ENCODE measurements at regions not wholly inside any gene's neighbourhood (a gene's known extent, or its start where the extent isn't known, plus 50 kb on each side); places are given as distances from the start of the nearest gene placed in this dataset.

GRCh38 chr14:42159138-42159537, 552.5 kb downstream of the LRFN5 start (continued):
- no peak for TF ChIP-seq CTCF (IDR thresholded peaks at IDR 0.05)
- TF ChIP-seq RCOR1 (IDR thresholded peaks at IDR 0.05; ENCODE audit: low read length), result no peak
- no peak for TF ChIP-seq POLR2AphosphoS5 (IDR thresholded peaks at IDR 0.05; ENCODE audit: low read depth, low read length)
- TF ChIP-seq RFX5 (IDR thresholded peaks at IDR 0.05; ENCODE audit: low read length), result no peak
- TF ChIP-seq FOSL2 (IDR thresholded peaks at IDR 0.05; ENCODE audit: borderline replicate concordance, low read depth), result no peak
- no peak for TF ChIP-seq NFIC (IDR thresholded peaks at IDR 0.05; ENCODE audit: borderline replicate concordance)

GRCh38 chr14:42149609-42150261, 543.1 kb downstream of the LRFN5 start:
- DNase-seq, result no peak
- Histone ChIP-seq H3K4me3 (ENCODE audit: low read depth in 2 of 2, low read length in 1 of 2) (no peak overlapping the region), H3K27ac (ENCODE audit: low read depth in 2 of 2, low read length in 1 of 2) (no peak overlapping the region), H2AFZ (ENCODE audit: low read depth) (no peak overlapping the region), H3K9me2 (no peaks in the 10 kb centered on the region), H3K4me2 (no peak overlapping the region), H3K27me3 (ENCODE audit: insufficient read depth) (no peaks in the 10 kb centered on the region), H3K9me3 (no peaks in the 10 kb centered on the region), H3K36me3 (replicated peaks in 1 of 2; ENCODE audit: control insufficient read depth in 1 of 2, insufficient read depth in 2 of 2, low read length in 1 of 2) (no peaks in the 10 kb centered on the region), H3F3A (replicated peaks; ENCODE audit: insufficient read depth) (no peaks in the 10 kb centered on the region), H3K9ac (no peak overlapping the region), H3K79me2 (ENCODE audit: insufficient read depth) (no peaks in the 10 kb centered on the region), H3K4me1 (ENCODE audit: control insufficient read depth in 1 of 2, insufficient read depth in 2 of 2, low read depth in 1 of 2, low read length in 1 of 2) (no peaks in the 10 kb centered on the region), H4K20me1 (ENCODE audit: insufficient read depth) (no peaks in the 10 kb centered on the region)
- WGBS (ENCODE audit: low lambda C conversion rate), result 4% methylated on average over 1 of the region's 1 CpG
- TF ChIP-seq FOXM1 (IDR thresholded peaks at IDR 0.05; ENCODE audit: low read depth) (no peak), CHD2 (IDR thresholded peaks at IDR 0.05; ENCODE audit: low read length, partially characterized antibody) (no peak), ELF1 (IDR thresholded peaks at IDR 0.05) (no peak), MAX (IDR thresholded peaks at IDR 0.05; ENCODE audit: low read depth) (no peak), JUND (IDR thresholded peaks at IDR 0.05) (no peak), RCOR1 (IDR thresholded peaks at IDR 0.05; ENCODE audit: low read length) (no peak), YY1 (IDR thresholded peaks at IDR 0.05; ENCODE audit: low read depth) (no peak), EZH2phosphoT487 (IDR thresholded peaks at IDR 0.05; ENCODE audit: borderline replicate concordance, low read depth) (no peak), TEAD4 (IDR thresholded peaks at IDR 0.05; ENCODE audit: borderline replicate concordance, insufficient read depth) (no peak), RAD21 (IDR thresholded peaks at IDR 0.05; ENCODE audit: low read length) (no peak)
- ChIA-PET CTCF (no interaction called here), POLR2A (no interaction called here)

- Histone ChIP-seq H3F3A (replicated peaks; ENCODE audit: insufficient read depth) (no peaks in the 10 kb centered on the region), H3K79me2 (ENCODE audit: insufficient read depth) (no peaks in the 10 kb centered on the region), H3K27me3 (ENCODE audit: insufficient read depth) (no peaks in the 10 kb centered on the region), H3K4me3 (ENCODE audit: low read depth in 2 of 2, low read length in 1 of 2) (no peak overlapping the region), H3K9me2 (no peaks in the 10 kb centered on the region), H2AFZ (ENCODE audit: low read depth) (no peak overlapping the region), H3K4me1 (ENCODE audit: control insufficient read depth in 1 of 2, insufficient read depth in 2 of 2, low read depth in 1 of 2, low read length in 1 of 2) (no peaks in the 10 kb centered on the region), H3K9me3 (no peaks in the 10 kb centered on the region), H3K27ac (ENCODE audit: low read depth in 2 of 2, low read length in 1 of 2) (no peak overlapping the region), H3K9ac (no peak overlapping the region), H3K4me2 (no peak overlapping the region), H3K36me3 (replicated peaks in 1 of 2; ENCODE audit: control insufficient read depth in 1 of 2, insufficient read depth in 2 of 2, low read length in 1 of 2) (no peaks in the 10 kb centered on the region), H4K20me1 (ENCODE audit: insufficient read depth) (no peaks in the 10 kb centered on the region)
- DNase-seq, result no peak
- POLR2A ChIA-PET, result no interaction called here
- CTCF ChIA-PET, result no interaction called here
- WGBS (ENCODE audit: low lambda C conversion rate), result 10% methylated on average over 4 of the region's 4 CpGs
- TF ChIP-seq CHD2 (IDR thresholded peaks at IDR 0.05; ENCODE audit: low read length, partially characterized antibody) (no peak), MAX (IDR thresholded peaks at IDR 0.05; ENCODE audit: low read depth) (no peak), YY1 (IDR thresholded peaks at IDR 0.05; ENCODE audit: low read depth) (no peak), ELF1 (IDR thresholded peaks at IDR 0.05) (no peak), RAD21 (IDR thresholded peaks at IDR 0.05; ENCODE audit: low read length) (no peak), NFIC (IDR thresholded peaks at IDR 0.05; ENCODE audit: borderline replicate concordance) (no peak), USF2 (IDR thresholded peaks at IDR 0.05; ENCODE audit: borderline replicate concordance, low read depth, low read length) (no peak), IRF3 (IDR thresholded peaks at IDR 0.05; ENCODE audit: low read depth, low read length) (no peak), RXRA (IDR thresholded peaks at IDR 0.05; ENCODE audit: borderline replicate concordance, low read depth) (no peak), ZBTB33 (IDR thresholded peaks at IDR 0.05; ENCODE audit: borderline replicate concordance, low read depth) (no peak), EP300 (IDR thresholded peaks at IDR 0.05; ENCODE audit: borderline replicate concordance in 1 of 2, low read depth in 1 of 2, low read length in 1 of 2) (no peak)
These were observed 539.1 kb downstream of the LRFN5 start for GRCh38 chr14:42145766-42146165.

All from SK-N-SH (cell line).